NCI-H1417 treated with DMSO at 0.1 percent for 48 hours (cell line): ENCODE measurements at regions not wholly inside any gene's neighbourhood (a gene's known extent, or its start where the extent isn't known, plus 50 kb on each side); places are given as distances from the start of the nearest gene placed in this dataset.

Experiments
- DNase-seq: peaks from one replicate; lab custom pipeline; 2025; lab: John Stamatoyannopoulos, UW

- DNase-seq = no peak
These were observed 163.5 kb upstream of the LMO4 start for GRCh38 chr1:87165177-87165576.

GRCh38 chr1:87167157-87167789, 161.4 kb upstream of the LMO4 start:
- no peak for DNase-seq

- DNase-seq = no peak
These were observed 160.7 kb upstream of the LMO4 start for GRCh38 chr1:87167848-87168525.

GRCh38 chr1:87169263-87169910, 159.3 kb upstream of the LMO4 start:
- DNase-seq = no peak

GRCh38 chr1:87170157-87170556, 158.5 kb upstream of the LMO4 start:
- no peak for DNase-seq

GRCh38 chr1:87170931-87171598, 157.6 kb upstream of the LMO4 start:
- no peak for DNase-seq

GRCh38 chr1:87173231-87173630, 155.4 kb upstream of the LMO4 start:
- DNase-seq = no peak

- no peak for DNase-seq
These were observed 153.9 kb upstream of the LMO4 start for GRCh38 chr1:87174724-87175245.

GRCh38 chr1:87176087-87176486, 152.6 kb upstream of the LMO4 start:
- DNase-seq = no peak

GRCh38 chr1:87176514-87176913, 152.2 kb upstream of the LMO4 start:
- no peak for DNase-seq

- no peak for DNase-seq
These were observed 150.2 kb upstream of the LMO4 start for GRCh38 chr1:87178441-87178840.

- DNase-seq = no peak
These were observed 149.4 kb upstream of the LMO4 start for GRCh38 chr1:87179076-87179810.

GRCh38 chr1:87179851-87180519, 148.7 kb upstream of the LMO4 start:
- DNase-seq = no peak

- DNase-seq = no peak
These were observed 148.0 kb upstream of the LMO4 start for GRCh38 chr1:87180682-87181081.

GRCh38 chr1:87182611-87183010, 146.1 kb upstream of the LMO4 start:
- no peak for DNase-seq

- DNase-seq = no peak
These were observed 143.6 kb upstream of the LMO4 start for GRCh38 chr1:87185077-87185476.

GRCh38 chr1:87186346-87186745, 142.3 kb upstream of the LMO4 start:
- DNase-seq = no peak

- DNase-seq = no peak
These were observed 140.0 kb upstream of the LMO4 start for GRCh38 chr1:87188640-87189039.

GRCh38 chr1:87190402-87190801, 138.3 kb upstream of the LMO4 start:
- no peak for DNase-seq

GRCh38 chr1:87191646-87192045, 137.0 kb upstream of the LMO4 start:
- no peak for DNase-seq

- DNase-seq = no peak
These were observed 134.4 kb upstream of the LMO4 start for GRCh38 chr1:87194271-87194774.
